Lower leg skin (tissue), 4 donors: ENCODE measurements at regions not wholly inside any gene's neighbourhood (a gene's known extent, or its start where the extent isn't known, plus 50 kb on each side); places are given as distances from the start of the nearest gene placed in this dataset.

Experiments used
- DNase-seq, 2 donors: peaks; one replicate each; pipeline ENCODE4 v3.0.0-alpha.2; 2019; ENCODE audit warnings: low spot score in 2 of 2
- H3K4me3 ChIP-seq: fragments of 200-600 bp; sonication (generic); 2 replicates; pipeline ENCODE4 v1.5.1; 2017; ENCODE audit warnings: mild to moderate bottlenecking, low read depth; ENCODE audit not compliant: poor library complexity, severe bottlenecking
- CTCF ChIP-seq, 3 donors: fragments of 450-650 bp; IDR thresholded peaks; one replicate each; pipeline ENCODE4 v1.5.1; 2016; ENCODE audit warnings: antibody characterized with exemption in 3 of 3, mild to moderate bottlenecking in 3 of 3, moderate library complexity in 2 of 3
- POLR2A ChIP-seq, 2 donors: fragments of 450-650 bp; IDR thresholded peaks; one replicate each; pipeline ENCODE4 v1.6.1; 2016 to 2017; ENCODE audit warnings: antibody characterized with exemption in 2 of 2, mild to moderate bottlenecking in 1 of 2, moderate library complexity in 1 of 2
- WGBS, 2 donors: methylation state at CpG; one replicate each; pipeline ENCODE4 v1.1.5; 2018; 5-methylcytosine and 5-hydroxymethylcytosine counted together
- intact Hi-C: fragments of 100-400 bp; cut with DNase I; formaldehyde crosslinking; loops from one replicate; pipeline ENCODE4 v1.15.0; 2023; ENCODE audit warnings: low total_unique reads

DNA sequence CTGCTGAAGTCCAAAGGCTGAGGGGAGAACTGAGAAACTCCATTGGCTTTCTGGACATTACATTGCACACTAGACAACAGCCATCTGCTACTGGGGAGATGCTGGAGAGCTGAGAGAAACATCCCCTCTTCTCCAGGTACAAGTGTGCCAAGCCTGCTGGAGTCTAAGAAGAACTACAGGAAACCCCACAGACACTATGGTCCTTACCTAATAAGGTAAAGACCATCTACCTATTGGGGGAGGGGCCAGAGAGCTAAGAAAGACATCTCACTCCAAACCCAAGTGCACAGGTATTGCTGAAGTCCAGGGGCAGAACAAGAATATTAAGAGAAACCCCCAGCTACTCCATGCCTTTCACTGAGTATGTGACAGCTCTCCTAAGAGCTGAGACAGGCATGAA lies 338.7 kb upstream of the NCKAP5 start:
- intact Hi-C loops, result no loop called here
- H3K4me3 ChIP-seq, result no peak overlapping the region
- TF ChIP-seq POLR2A (IDR thresholded peaks at IDR 0.05), result no peak
- no peak for TF ChIP-seq CTCF (IDR thresholded peaks at IDR 0.05)
- DNase-seq, result no peak

DNA sequence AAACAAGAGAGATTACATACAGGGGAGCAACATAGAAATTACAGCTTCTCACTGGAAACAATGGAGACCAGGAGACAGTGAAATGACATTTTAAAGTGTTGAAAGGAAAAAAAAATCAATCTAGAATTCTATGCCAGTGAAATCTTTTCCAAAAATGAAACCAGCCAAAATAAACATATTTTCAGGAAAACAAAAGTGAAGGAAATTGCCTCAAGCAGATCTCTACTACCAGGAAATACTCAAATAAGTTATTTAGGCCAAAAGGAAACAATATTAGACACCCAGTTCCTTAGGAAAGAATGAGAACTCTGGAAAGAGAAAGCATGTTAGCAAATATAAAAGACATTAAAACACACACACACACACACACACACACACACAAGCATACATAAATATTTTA lies 339.9 kb upstream of the NCKAP5 start:
- DNase-seq, result no peak
- no peak for TF ChIP-seq POLR2A (IDR thresholded peaks at IDR 0.05)
- no peak for TF ChIP-seq CTCF (IDR thresholded peaks at IDR 0.05)
- intact Hi-C loops, result no loop called here
- no peak overlapping the region for H3K4me3 ChIP-seq

- H3K4me3 ChIP-seq, result no peak overlapping the region
- DNase-seq, result no peak
- intact Hi-C loops, result no loop called here
- WGBS, 2 donors, result 78 to 79% methylated on average over 1 of the region's 1 CpG
- TF ChIP-seq POLR2A (IDR thresholded peaks at IDR 0.05) (no peak), CTCF (IDR thresholded peaks at IDR 0.05) (no peak)
Observed at GRCh38 chr2:133918141-133918540, 335.7 kb upstream of the MGAT5 start.

DNA sequence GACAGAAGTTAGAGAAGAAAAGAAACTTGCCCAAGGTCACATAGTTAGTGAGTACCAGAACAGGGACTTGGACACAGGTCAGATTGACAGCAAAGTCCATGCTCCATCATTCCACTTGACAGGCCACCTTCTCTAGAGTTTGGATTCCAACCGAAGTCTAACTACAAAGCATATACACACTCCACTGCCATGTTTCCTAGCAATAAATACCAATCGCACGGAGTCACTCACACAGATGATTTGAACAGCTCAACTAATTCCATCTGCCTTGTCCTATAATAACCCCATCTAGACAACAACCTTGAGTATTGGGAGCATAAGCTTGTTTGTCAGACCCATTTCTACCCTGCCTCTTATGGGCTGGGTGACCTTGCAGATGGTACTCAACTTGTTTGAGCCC lies 334.6 kb upstream of the MGAT5 start:
- intact Hi-C loops, result no loop called here
- no peak overlapping the region for H3K4me3 ChIP-seq
- TF ChIP-seq CTCF (IDR thresholded peaks at IDR 0.05) (no peak), POLR2A (IDR thresholded peaks at IDR 0.05) (no peak)
- no peak for DNase-seq
- WGBS, 2 donors, result 48% methylated on average over 3 of the region's 3 CpGs

DNA sequence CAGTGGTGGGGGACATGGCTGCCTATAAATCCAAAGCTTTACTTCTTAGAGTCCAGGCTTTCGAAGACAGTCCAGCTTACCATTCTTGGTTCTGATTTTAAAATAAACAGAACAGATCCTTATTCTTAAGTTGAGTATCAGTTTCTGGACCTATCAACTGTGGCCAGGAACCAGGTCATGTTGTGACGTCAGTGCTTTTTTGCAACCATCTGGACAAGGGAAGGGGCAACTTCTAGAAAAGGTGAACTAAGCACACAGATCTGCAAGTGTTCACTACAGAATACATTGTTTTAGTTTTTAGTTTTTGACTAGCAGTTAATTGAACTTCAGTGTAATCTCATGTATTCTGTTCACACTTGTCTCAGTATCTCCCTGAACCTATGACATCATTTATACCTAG lies 326.0 kb upstream of the MGAT5 start:
- WGBS, 2 donors, result 85 to 94% methylated on average over 2 of the region's 2 CpGs
- intact Hi-C loops, result no loop called here
- TF ChIP-seq POLR2A (IDR thresholded peaks at IDR 0.05), result no peak
- no peak for TF ChIP-seq CTCF (IDR thresholded peaks at IDR 0.05)
- DNase-seq, result no peak
- no peak overlapping the region for H3K4me3 ChIP-seq

- DNase-seq, result no peak
- no peak for TF ChIP-seq POLR2A (IDR thresholded peaks at IDR 0.05)
- no peak overlapping the region for H3K4me3 ChIP-seq
- intact Hi-C loops, result no loop called here
- 88 to 91% methylated on average over 8 of the region's 8 CpGs for WGBS, 2 donors
Observed at GRCh38 chr2:133936096-133936495, 317.8 kb upstream of the MGAT5 start.
